Dermis blood vessel endothelial cell (primary cell): ENCODE measurements at regions not wholly inside any gene's neighbourhood (a gene's known extent, or its start where the extent isn't known, plus 50 kb on each side); places are given as distances from the start of the nearest gene placed in this dataset.

Source experiments
- DNase-seq: peaks from one replicate; pipeline ENCODE4 v3.0.0; 2010

GRCh38 chr12:77569876-77570275, 260.8 kb upstream of the NAV3 start:
- DNase-seq = no peak

DNA sequence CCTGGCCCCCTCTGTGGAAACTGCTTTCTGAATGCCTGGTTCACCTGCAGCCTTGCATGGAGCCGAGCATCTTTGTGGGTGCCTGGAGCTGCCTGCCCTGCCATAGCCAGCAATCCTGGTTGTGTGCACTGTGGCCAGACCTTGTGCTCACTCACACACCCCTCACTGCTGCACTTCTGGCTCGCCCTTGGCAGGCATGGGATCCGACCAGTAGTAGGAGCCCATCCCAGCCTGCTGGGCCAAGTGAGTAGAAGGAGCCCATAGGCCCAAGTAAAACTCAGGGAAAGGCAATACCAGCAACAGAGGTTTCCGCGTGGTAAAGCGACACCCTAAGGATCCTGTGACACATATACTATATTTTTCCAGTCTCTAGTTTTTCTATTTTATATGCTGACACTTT, 270.0 kb upstream of the NAV3 start:
- DNase-seq = no peak

DNA sequence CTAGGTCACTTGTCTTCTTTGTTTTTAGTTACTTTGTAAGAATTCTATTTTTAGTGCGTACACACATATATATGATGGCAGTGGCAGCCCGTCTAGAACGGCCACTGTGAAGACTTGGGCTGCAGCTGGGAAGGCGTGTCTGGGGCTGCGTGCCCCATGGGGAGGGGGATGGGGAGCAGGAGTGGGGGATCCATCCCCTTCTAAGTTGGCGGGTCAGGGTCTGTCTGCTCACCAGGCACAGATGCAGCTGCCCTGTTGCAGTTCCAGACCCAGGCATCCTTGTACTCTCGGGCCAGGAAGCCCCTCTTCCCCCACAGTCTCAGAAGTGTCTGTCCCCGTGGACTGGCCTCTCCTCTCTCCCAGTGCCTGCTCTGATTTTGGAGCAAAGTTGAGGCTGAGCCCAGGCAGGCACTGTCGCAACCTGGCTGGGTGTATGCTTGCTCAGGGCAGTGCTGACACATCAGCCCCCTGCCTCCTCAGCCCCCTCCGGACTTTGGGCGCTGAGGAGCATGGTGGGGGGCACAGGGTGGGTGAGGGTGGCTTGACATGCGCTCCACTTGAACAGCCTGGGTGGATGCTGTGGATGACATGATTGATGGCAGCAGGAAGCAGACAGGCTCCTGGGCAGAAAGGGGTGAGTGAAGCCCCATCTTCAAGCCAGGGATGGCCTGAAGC, 271.2 kb upstream of the NAV3 start:
- DNase-seq = no peak

GRCh38 chr12:77555074-77555473, 275.6 kb upstream of the NAV3 start:
- DNase-seq = no peak

- DNase-seq = no peak
Measured at GRCh38 chr12:77553976-77554619, 276.6 kb upstream of the NAV3 start.

DNA sequence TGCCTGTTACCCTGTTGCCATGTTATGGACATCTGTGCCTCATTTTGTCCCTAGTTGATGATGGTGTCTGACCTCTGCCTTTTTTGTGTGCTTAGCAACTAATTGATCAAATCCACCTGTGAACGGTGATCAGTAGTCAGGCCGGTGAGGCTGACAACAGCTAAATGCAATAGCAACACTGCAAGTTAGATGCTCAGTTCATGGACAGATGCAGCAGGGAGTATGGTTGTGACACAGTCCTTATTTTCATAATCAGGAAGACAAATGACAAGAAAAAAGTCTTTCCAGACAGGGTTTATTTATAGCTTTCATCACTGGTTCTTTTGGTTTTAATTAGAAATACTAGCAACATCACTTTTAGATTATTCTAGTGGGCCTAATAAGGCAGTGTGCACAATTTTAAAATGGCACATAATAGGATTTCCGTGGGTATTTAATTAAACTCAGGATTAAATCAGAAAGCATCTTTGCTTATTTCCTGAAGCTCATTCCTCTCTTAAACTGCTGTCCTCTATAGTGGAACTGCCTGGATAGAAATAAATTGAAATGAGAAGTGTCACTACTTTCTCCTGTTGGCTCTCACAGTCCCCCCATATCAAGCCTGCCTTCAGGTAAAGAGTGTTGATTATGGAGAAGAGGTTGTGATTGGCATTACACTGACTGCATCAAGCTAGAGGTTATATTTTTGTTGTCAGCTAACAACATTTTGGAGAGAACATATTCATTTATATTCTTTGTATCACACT, 281.1 kb upstream of the NAV3 start:
- DNase-seq = no peak

- no peak for DNase-seq
Measured at GRCh38 chr12:77548797-77549196, 281.9 kb upstream of the NAV3 start.

DNA sequence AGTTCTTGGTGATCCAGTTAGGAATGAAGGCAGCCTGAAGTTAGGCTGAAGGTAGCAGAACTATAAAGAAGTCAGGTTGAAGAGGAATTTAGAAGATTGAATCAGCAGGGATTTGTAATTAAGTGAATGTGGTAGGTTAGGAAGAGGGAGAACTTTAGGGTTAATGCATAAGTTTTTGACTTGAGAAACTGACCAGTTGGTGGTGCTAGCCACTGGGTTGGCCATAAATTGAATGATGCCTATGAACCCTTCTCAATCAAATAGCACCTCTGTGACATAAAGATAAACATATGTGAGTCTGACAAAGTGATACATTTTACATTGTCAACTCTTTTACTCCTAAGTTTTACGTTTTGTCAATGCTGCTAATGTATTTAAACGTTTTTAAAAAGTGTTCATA, 290.6 kb upstream of the NAV3 start:
- no peak for DNase-seq

GRCh38 chr12:77537663-77538062, 293.0 kb upstream of the NAV3 start:
- no peak for DNase-seq

DNA sequence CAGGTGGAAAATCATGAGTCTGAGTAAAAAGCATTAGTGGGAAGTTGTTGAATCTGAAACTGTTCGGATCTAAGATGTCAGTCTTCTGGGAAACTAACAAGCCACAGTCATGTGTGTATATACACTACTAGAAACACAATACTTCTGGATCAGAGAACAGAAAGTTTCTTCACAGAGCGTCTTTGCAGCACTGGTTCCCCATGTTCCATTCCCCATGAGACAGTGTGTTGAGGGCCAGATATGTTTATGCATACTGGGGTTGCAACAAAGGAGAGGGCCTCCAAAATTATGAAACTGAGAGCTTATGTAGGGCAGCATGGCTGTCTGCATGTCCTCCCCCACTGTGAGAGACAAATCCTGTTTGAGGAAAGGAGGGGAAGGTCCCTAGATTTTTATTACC, 295.0 kb upstream of the NAV3 start:
- DNase-seq = no peak

GRCh38 chr12:77531912-77532311, 298.8 kb upstream of the NAV3 start:
- no peak for DNase-seq

DNA sequence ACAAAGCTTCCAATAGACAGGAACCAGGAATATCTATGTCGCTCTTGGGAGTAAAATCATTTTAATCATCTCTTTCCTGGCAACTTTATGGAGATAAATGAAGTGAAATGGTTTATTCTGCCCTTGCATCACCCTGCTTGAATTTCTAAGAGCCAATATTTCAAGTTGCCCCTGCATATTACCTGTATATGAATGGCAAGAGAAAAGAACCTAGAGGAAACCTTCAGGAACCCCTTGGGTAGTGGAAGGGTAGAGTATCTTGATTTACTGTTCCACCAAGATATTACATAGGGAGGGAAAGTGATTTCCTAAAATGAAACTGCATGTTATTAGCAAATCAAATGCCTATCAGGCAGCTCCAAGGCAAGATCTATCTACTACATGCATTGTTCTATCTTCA, 308.4 kb upstream of the NAV3 start:
- DNase-seq = no peak

- DNase-seq = no peak
Measured at GRCh38 chr12:77521508-77522115, 309.1 kb upstream of the NAV3 start.

DNA sequence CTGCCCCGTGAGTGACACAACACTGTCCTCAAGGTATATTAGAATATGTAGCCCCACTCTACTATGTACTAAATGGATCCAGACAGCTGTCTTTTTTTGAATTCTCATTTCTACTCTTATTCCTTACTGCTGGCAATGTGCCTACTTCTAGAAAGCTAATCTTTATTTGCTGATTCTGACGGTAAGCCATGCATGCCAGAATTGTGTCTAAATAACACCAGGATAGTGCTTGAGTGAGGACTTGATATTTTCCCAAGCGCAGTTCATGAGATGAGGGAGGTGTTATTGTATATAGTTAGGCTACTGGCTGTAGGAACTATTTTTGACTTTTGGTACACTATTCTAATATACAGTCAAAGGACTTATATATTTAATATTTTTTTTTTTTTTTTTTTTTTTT, 316.2 kb upstream of the NAV3 start:
- no peak for DNase-seq

DNA sequence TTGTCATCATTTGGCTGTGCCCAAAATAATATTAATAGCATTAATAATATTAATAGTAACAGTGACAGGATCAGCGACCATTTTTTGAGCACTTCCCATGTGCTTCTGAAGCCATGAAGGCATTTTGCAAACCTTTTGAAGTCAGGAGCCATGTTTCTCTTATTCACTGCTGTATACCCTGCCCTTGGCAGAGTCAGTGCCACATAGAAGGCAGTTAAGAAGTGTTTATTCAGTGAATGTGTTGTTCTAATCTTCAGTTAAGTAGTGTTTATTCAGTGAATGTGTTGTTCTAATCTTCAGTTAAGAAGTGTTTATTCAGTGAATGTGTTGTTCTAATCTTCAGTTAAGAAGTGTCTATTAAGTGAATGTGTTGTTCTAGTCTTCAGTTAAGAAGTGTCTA, 319.7 kb upstream of the NAV3 start:
- DNase-seq = no peak

DNA sequence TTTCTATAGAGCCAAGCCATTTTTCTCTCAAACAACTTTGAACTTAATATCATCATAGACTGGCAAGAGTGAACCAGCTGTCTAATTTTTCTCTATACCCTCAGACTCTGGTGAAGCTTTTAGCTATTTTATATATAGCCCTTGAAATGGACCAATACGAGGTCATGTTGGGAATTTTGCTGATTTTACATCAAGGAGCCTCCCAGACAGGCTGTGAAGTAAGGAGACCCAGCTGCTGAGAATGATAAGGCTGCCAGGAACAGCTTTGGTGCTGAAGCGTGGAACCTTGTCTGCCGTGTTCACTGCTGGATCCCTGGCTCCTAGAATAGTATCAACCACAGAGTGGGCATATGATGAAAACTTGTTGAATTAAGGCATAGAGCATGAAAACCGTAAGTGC, 326.2 kb upstream of the NAV3 start:
- no peak for DNase-seq

- DNase-seq = no peak
Measured at GRCh38 chr12:77500089-77500488, 330.6 kb upstream of the NAV3 start.

DNA sequence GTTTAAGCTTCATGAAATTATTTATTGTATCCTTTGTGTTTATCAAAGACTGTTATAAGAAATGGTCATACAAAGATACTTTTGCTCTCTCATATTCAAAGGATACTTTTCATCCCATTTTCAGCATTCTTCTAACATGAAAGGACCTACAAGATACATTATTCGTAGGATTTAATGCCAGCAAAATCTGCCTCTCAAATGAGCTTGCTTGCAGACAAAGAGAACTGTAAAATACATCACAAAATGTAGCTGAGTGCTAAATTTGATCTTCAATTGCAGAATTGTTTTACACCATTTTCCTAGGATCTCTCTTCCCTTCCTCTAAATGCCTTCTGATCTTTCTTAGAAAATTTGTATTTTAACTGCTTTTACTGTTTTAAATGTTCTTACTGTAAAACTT, 333.0 kb upstream of the NAV3 start:
- no peak for DNase-seq

DNA sequence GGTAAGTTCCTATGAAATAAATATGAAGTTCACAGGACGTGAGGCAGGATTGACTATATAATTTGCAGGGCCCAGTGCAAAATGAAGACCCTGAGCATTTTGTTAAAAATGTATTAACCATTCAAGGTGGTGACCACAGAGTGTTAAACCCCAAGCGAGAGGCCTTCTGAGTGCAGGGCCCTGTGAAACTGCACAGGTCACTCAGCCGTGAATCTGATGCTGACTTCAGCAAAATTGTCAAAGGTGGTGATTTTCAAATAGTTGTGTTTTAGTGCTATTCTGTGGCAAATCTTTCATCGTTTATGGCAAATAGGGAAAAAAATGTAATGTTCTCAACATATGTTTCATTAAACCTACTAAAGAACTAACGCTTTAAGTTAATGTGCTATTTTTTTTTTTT, 334.0 kb upstream of the NAV3 start:
- DNase-seq = no peak

DNA sequence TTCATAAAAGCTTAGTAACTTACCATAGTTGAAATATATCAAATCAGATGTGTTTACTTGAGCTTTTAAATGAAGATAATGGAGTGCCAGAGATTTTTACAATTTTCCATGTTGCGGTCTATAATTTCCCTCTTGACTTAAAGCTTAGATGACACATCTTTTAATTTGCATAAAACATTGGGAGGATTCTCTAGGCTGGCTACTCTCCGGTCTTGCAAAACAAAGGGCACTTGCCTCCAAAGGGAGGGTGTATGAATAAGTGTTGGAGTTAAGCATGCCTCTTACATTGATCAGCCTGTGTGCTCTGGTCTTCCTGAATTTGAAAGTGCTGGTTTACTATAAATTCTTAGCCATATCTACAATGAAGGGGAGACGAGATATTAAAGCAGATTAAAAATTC, 336.4 kb upstream of the NAV3 start:
- no peak for DNase-seq

GRCh38 chr12:77493302-77494168, 337.2 kb upstream of the NAV3 start:
- DNase-seq = no peak

- no peak for DNase-seq
Measured at GRCh38 chr12:77492536-77492935, 338.2 kb upstream of the NAV3 start.
